Left cardiac atrium (tissue), 4 donors: ENCODE measurements at regions not wholly inside any gene's neighbourhood (a gene's known extent, or its start where the extent isn't known, plus 50 kb on each side); places are given as distances from the start of the nearest gene placed in this dataset.
A peak's percentile ranks its signal among the peaks of the same experiment; 100 is the strongest.
"Not testable (repeated sequence)": the region's sequence is repeated elsewhere in the genome, so short reads cannot be mapped to it uniquely, and the experiment has no call there.

Source experiments
- ATAC-seq, 2 donors: fragments of 200-7000 bp; cut with Tn5 transposase; one replicate each; pipeline ENCODE4 v1.9.1; 2020; ENCODE audit warnings: mild to moderate bottlenecking in 2 of 2, moderate library complexity in 2 of 2
- DNase-seq: peaks from one replicate; pipeline ENCODE4 v3.0.0-alpha.2; 2020
- intact Hi-C, 2 donors: fragments of 100-400 bp; cut with DNase I; formaldehyde crosslinking; loops; one replicate each; pipeline versions ENCODE4 v1.14.1 to v1.15.1; 2022 to 2023
- donor health status: DM: no; HTN: yes; CAD: no.
- donor health status: DM: no; HTN: yes; CAD: no; lungs with severe emphysema.
- donor health status: DM: yes; HTN: yes; CAD: no.
- donor health status: Dilated cardiomyopathy.

GRCh38 chr1:178020968-178021640 lies 51.2 kb upstream of the SEC16B start:
- intact Hi-C loops: no loop called here
- ATAC-seq: no peak

GRCh38 chr1:178021950-178022349 lies 52.1 kb upstream of the SEC16B start:
- intact Hi-C loops: no loop called here
- DNase-seq: no peak

More at GRCh38 chr1:178020968-178021640, 51.2 kb upstream of the SEC16B start:
- no peak for DNase-seq

GRCh38 chr1:178023181-178023618 lies 53.3 kb upstream of the SEC16B start:
- ATAC-seq (no peak), DNase-seq (no peak)
- intact Hi-C loops: no loop called here

More at GRCh38 chr1:178021950-178022349, 52.1 kb upstream of the SEC16B start:
- no peak for ATAC-seq

- DNase-seq: no peak
- no peak for ATAC-seq
- intact Hi-C loops: no loop called here
Measured at GRCh38 chr1:178024504-178024903, 54.6 kb upstream of the SEC16B start.

- DNase-seq (no peak), ATAC-seq (no peak)
- intact Hi-C loops: no loop called here
Measured at GRCh38 chr1:178025613-178026356, 55.9 kb upstream of the SEC16B start.

GRCh38 chr1:178028841-178029481 lies 59.1 kb upstream of the SEC16B start:
- intact Hi-C loops: no loop called here
- no peak for ATAC-seq
- DNase-seq: no peak

GRCh38 chr1:178030467-178030866 lies 60.6 kb upstream of the SEC16B start:
- no peak for DNase-seq
- peak in 1 of 2 donors; percentile 52 for ATAC-seq
- intact Hi-C loops: loop anchor here (5.0 to 10.0 kb wide), 3 partner anchors 63 to 254 kb away; no protein-coding TSS in a partner anchor

- intact Hi-C loops: loop anchor here (2.0 to 10.0 kb wide), 4 partner anchors 63 to 253 kb away; partner anchors contain the start of gene RASAL2 (in 1 of the 2)
- ATAC-seq (peak; percentile 92 to 94), DNase-seq (peak; percentile 94)
Measured at GRCh38 chr1:178031856-178032320, 62.0 kb upstream of the RASAL2 start.

GRCh38 chr1:178033019-178033418 lies 60.9 kb upstream of the RASAL2 start:
- intact Hi-C loops: loop anchor here (2.0 to 10.0 kb wide), 4 partner anchors 62 to 252 kb away; partner anchors contain the start of gene RASAL2 (in 1 of the 2)
- ATAC-seq (no peak), DNase-seq (no peak)

- intact Hi-C loops: loop anchor here (5.0 to 10.0 kb wide), 4 partner anchors 63 to 250 kb away; no protein-coding TSS in a partner anchor
- no peak for ATAC-seq
- DNase-seq: no peak
Measured at GRCh38 chr1:178034676-178035075, 59.2 kb upstream of the RASAL2 start.

- ATAC-seq (no peak), DNase-seq (no peak)
- intact Hi-C loops: loop anchor here (5.0 to 10.0 kb wide), 3 partner anchors 61 to 249 kb away; no protein-coding TSS in a partner anchor
Measured at GRCh38 chr1:178036090-178036489, 57.8 kb upstream of the RASAL2 start.

GRCh38 chr1:178037510-178038253 lies 56.2 kb upstream of the RASAL2 start:
- ATAC-seq (peak; percentile 99), DNase-seq (peak; percentile 92)
- intact Hi-C loops: loop anchor here (5.0 to 10.0 kb wide), 3 partner anchors 60 to 247 kb away; no protein-coding TSS in a partner anchor

- intact Hi-C loops: loop anchor here (5.0 to 10.0 kb wide), 3 partner anchors 59 to 246 kb away; no protein-coding TSS in a partner anchor
- no peak for DNase-seq
- no peak for ATAC-seq
Measured at GRCh38 chr1:178038372-178038771, 55.5 kb upstream of the RASAL2 start.

- intact Hi-C loops: loop anchor here (5.0 to 10.0 kb wide), 3 partner anchors 57 to 245 kb away; no protein-coding TSS in a partner anchor
- no peak for ATAC-seq
- no peak for DNase-seq
Measured at GRCh38 chr1:178039891-178040290, 54.0 kb upstream of the RASAL2 start.

GRCh38 chr1:178043940-178044339 lies 50.0 kb upstream of the RASAL2 start:
- intact Hi-C loops, DNase-seq, ATAC-seq: not testable (repeated sequence)
